HG03571 (cell line): ENCODE measurements at regions not wholly inside any gene's neighbourhood (a gene's known extent, or its start where the extent isn't known, plus 50 kb on each side); places are given as distances from the start of the nearest gene placed in this dataset.

Experiments
- ATAC-seq: cut with Tn5 transposase; IDR thresholded peaks from one replicate; pipeline ENCODE4 v1.9.1; 2021; ENCODE audit not compliant: unreplicated experiment

DNA sequence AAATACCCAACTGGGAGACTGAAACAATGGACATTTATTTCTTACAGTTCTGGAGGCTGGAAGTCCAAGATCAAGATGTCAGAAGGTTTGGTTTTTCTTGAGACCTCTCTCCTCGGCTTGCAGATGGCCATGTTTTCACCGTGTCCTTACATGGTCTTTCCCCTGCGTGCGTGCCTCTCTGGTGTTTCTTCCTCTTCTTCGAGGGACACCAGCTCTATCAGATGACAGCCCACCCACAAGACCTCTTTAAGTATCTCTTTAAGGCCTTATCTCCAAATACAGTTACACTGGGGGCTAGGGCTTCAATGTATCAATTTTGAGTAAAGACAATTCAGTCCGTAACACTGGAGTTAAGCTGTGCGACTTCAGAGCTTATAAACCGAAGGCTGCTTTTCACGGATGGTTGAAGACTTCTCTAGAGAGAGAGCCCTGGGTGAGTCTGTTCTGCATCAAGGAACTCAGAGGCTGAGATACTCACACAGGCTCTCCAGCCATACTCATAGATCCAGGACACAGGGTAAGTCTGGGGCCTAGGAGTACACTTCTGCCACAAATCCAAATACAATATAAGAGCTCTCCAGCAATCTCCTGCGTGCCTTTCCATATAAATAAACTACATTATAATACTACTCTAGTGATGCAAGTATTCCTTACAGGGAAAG lies 339.9 kb upstream of the PKDCC start:
- no peak for ATAC-seq

DNA sequence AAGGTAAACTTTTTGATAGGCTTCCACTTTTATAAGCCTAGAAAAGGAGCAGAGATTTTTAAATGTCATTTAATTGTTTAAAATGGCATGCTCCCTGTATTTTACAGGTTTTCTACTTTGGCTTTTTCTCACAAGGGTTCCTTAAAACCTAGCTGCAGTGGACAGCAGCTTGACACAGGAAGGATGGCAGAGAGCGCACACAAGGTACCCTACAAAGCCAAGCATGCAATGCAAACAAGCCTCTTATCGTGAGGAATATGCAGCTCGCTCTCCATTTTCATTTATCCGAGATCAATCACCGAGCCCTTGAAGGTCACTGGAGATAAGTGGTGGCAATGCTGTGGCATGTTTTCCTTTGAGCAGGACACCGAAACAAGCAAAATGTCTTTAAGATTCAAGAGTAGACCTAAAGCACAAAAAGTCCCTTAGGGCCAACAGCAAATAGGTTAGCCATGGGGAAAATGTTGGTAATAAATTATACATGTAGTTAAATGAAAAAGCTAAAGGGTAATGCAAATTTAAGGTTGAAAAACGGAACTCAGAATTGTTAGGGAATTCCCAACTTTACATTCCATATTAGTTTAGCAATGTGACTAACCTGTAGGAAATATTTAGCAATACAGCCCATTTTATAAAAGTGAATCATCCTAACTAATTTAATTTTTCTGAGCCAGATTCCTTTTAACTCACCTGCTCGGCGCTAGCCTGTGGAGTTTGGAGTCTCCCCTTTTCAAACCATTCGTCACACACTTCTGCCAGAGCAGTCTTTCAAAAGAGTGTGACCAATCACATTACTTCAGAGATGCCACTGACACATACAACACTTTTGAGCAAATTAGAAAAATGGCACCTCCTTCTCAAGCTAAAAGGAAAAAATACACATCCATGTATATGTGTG lies 337.9 kb upstream of the PKDCC start:
- no peak for ATAC-seq

- no peak for ATAC-seq
Measured at GRCh38 chr2:41710944-41711343, 336.9 kb upstream of the PKDCC start.

- ATAC-seq: no peak
Measured at GRCh38 chr2:41711736-41712135, 336.1 kb upstream of the PKDCC start.

- ATAC-seq: no peak
Measured at GRCh38 chr2:41716497-41716896, 331.3 kb upstream of the PKDCC start.

- no peak for ATAC-seq
Measured at GRCh38 chr2:41717839-41718238, 330.0 kb upstream of the PKDCC start.

DNA sequence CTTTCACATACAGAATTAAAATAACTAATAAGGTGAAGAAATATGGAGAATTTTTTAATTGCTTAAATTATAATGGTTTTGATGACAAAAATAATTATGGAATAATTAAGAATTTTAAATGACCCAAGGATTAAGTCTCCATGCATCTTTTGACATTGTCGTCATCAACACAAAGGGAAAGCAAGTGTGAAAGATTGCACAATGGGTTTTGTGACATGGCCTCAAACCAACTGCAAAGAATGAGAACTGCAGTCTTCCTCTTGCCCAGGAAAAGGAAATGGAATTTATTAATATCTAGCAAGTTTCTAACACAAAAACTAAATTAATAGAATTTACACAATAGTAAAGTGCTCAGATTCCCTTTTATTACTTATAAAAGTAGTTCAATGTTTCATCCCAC lies 329.1 kb upstream of the PKDCC start:
- ATAC-seq: no peak

- ATAC-seq: no peak
Measured at GRCh38 chr2:41719756-41720155, 328.1 kb upstream of the PKDCC start.

- peak; percentile 55 for ATAC-seq
Measured at GRCh38 chr2:41720331-41721251, 327.2 kb upstream of the PKDCC start.

GRCh38 chr2:41722668-41723369 lies 325.0 kb upstream of the PKDCC start:
- ATAC-seq: no peak

DNA sequence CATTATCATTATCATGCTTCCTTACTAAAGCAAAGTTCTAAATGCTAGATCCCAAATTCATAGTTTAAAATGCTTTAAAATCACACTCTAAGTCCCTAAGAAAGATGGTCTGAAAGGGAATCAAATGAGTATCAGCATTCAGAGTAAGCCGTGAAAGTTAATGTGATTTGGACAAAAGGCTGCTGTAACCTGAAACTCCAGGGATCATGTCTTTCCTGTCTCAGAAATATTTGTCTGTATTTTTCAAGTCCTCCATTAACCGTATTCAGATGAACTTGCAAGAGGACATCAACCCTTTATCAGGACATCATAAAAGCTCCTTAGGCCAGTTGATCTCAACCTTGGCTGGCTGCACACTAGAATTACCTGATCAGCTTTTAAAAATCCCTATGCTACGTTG lies 324.3 kb upstream of the PKDCC start:
- no peak for ATAC-seq

GRCh38 chr2:41724465-41724864 lies 323.4 kb upstream of the PKDCC start:
- ATAC-seq: no peak

DNA sequence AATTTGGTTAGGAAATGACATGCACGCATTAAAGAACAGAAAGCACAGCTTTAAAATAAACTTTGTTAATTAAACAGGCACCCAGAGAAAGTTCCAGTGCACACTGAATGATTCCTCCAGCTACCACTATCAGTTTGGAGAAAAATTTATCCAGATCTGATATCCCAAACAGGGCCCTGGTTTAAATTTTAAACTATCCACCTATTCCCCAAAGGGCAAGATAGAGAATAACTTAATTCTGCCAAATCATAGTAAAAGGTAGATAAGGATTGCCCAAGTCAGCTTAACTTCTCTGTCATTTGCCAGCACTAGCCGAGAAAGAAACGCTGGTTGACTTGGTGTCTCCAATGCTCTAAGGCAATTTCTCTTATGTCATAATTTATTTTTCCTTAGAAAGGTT lies 321.9 kb upstream of the PKDCC start:
- ATAC-seq: no peak

GRCh38 chr2:41726364-41726763 lies 321.5 kb upstream of the PKDCC start:
- ATAC-seq: no peak

GRCh38 chr2:41727152-41727551 lies 320.7 kb upstream of the PKDCC start:
- no peak for ATAC-seq

- ATAC-seq: no peak
Measured at GRCh38 chr2:41727711-41728110, 320.1 kb upstream of the PKDCC start.

GRCh38 chr2:41728788-41729338 lies 319.0 kb upstream of the PKDCC start:
- ATAC-seq: no peak

DNA sequence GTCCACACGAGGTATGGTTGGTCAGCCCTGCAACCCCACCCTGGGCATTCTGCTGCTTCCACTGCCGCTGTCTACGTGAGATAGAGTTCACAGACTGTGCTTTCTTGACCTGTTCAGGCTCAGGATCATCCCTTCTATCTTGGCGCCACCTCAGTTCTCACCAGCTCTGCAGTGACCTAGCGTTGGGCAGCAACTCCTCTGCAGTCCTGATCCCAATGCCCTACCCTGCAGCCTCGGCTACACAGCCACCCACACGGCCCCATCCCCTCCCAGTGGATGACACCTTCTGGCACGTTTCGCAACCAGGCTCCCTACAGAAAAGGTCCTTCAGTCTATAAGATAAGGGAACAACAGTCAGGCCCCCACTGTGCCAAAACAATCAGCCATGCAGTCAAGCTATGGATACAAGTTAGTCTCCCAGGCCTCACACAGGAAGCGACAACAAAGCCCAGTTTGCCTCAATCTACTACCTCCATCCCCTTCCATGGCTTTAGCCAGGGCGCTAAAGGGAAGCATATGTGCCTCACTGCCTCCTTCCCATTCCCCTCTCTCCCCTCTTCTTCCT lies 317.9 kb upstream of the PKDCC start:
- no peak for ATAC-seq

GRCh38 chr2:41735006-41735405 lies 312.8 kb upstream of the PKDCC start:
- ATAC-seq: no peak

DNA sequence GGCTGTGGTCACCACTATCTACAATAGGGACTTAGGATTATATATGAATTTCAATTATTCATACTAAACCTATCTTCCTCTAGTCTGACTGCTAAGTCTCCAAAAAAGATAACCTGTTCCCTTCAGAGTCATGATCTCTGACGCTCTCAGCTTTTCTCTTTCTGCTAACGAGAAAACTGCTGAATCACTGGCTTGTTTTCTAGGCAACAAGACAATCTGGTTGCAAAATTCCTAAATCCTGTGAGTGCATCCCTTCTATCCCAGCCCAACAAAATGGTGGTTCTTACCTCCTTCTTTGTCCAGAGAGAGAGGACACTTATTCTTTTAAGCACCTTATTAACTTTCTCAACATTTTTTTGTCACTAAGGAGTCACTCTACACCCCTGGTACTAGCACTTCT lies 312.3 kb upstream of the PKDCC start:
- ATAC-seq: no peak
